RWPE2 (cell line): ENCODE measurements at regions not wholly inside any gene's neighbourhood (a gene's known extent, or its start where the extent isn't known, plus 50 kb on each side); places are given as distances from the start of the nearest gene placed in this dataset.

Experiments
- ATAC-seq: fragments of 200-7000 bp; cut with Tn5 transposase; 3 replicates; pipeline ENCODE4 v1.9.1; 2021; ENCODE audit warnings: low read depth
- DNase-seq: peaks from one replicate; pipeline ENCODE4 v3.0.0-alpha.2; 2020; ENCODE audit warnings: low spot score
- H3K27ac ChIP-seq: fragments of 450-650 bp; 2 replicates; pipeline ENCODE4 v1.5.1; 2017; ENCODE audit warnings: mild to moderate bottlenecking; ENCODE audit not compliant: poor library complexity, severe bottlenecking
- H3K27me3 ChIP-seq: fragments of 250-450 bp; sonication (Bioruptor Pico); 2 replicates; pipeline ENCODE4 v1.5.1; 2021; ENCODE audit warnings: mild to moderate bottlenecking, moderate library complexity; ENCODE audit not compliant: insufficient read depth, poor library complexity, severe bottlenecking
- H3K36me3 ChIP-seq: fragments of 250-450 bp; sonication (Bioruptor Pico); 2 replicates; pipeline ENCODE4 v1.5.1; 2020; ENCODE audit warnings: low read depth, mild to moderate bottlenecking, moderate library complexity
- H3K4me1 ChIP-seq: fragments of 250-450 bp; sonication (Bioruptor Pico); 2 replicates; pipeline ENCODE4 v1.5.1; 2021; ENCODE audit warnings: mild to moderate bottlenecking, moderate library complexity; ENCODE audit not compliant: insufficient read depth, poor library complexity, severe bottlenecking
- H3K4me3 ChIP-seq: fragments of 250-450 bp; sonication (Bioruptor Pico); 2 replicates; pipeline ENCODE4 v1.5.1; 2021; ENCODE audit warnings: mild to moderate bottlenecking, moderate library complexity; ENCODE audit not compliant: severe bottlenecking
- H3K9me3 ChIP-seq: fragments of 250-450 bp; sonication (Bioruptor Pico); 2 replicates; pipeline ENCODE4 v1.5.1; 2021; ENCODE audit warnings: mild to moderate bottlenecking, moderate library complexity; ENCODE audit not compliant: severe bottlenecking
- CTCF ChIP-seq: fragments of 450-650 bp; IDR thresholded peaks from one replicate; pipeline ENCODE4 v1.5.1; 2017; ENCODE audit warnings: mild to moderate bottlenecking, moderate library complexity; ENCODE audit not compliant: poor library complexity, severe bottlenecking

- no peak for TF ChIP-seq CTCF
- no peak overlapping the region for H3K4me3 ChIP-seq
- H3K27me3 ChIP-seq = peaks cover 12% of the 10 kb centered on the region
- no peak for DNase-seq
- no peak for ATAC-seq
- H3K27ac ChIP-seq = no peak overlapping the region
- no peaks in the 10 kb centered on the region for H3K4me1 ChIP-seq
- H3K9me3 ChIP-seq = no peaks in the 10 kb centered on the region
- H3K36me3 ChIP-seq = no peaks in the 10 kb centered on the region
Measured at GRCh38 chr2:107064750-107065149, 178.8 kb upstream of the ST6GAL2 start.

- no peak for ATAC-seq
- Histone ChIP-seq H3K27me3 (peaks cover 12% of the 10 kb centered on the region), H3K4me1 (no peaks in the 10 kb centered on the region), H3K4me3 (no peak overlapping the region), H3K36me3 (no peaks in the 10 kb centered on the region), H3K27ac (no peak overlapping the region), H3K9me3 (no peaks in the 10 kb centered on the region)
- DNase-seq = no peak
- no peak for TF ChIP-seq CTCF
Measured at GRCh38 chr2:107068069-107068916, 182.3 kb upstream of the ST6GAL2 start.

GRCh38 chr2:107069890-107070289, 183.9 kb upstream of the ST6GAL2 start:
- no peak for ATAC-seq
- Histone ChIP-seq H3K4me3 (no peak overlapping the region), H3K9me3 (no peaks in the 10 kb centered on the region), H3K36me3 (no peaks in the 10 kb centered on the region), H3K4me1 (no peaks in the 10 kb centered on the region), H3K27ac (no peak overlapping the region), H3K27me3 (peaks cover 12% of the 10 kb centered on the region)
- no peak for TF ChIP-seq CTCF
- DNase-seq = no peak

- Histone ChIP-seq H3K9me3 (no peaks in the 10 kb centered on the region), H3K27me3 (peaks cover 3% of the 10 kb centered on the region), H3K36me3 (no peaks in the 10 kb centered on the region), H3K4me3 (no peak overlapping the region), H3K4me1 (no peaks in the 10 kb centered on the region), H3K27ac (no peak overlapping the region)
- no peak for ATAC-seq
- TF ChIP-seq CTCF = no peak
- DNase-seq = no peak
Measured at GRCh38 chr2:107072150-107072940, 186.4 kb upstream of the ST6GAL2 start.
